Loucy (cell line): ENCODE measurements at regions not wholly inside any gene's neighbourhood (a gene's known extent, or its start where the extent isn't known, plus 50 kb on each side); places are given as distances from the start of the nearest gene placed in this dataset.

Experiments
- H2AFZ ChIP-seq: fragments of 200-600 bp; sonication (generic); 2 replicates; pipeline ENCODE4 v1.6.0; 2016; ENCODE audit warnings: antibody characterized with exemption, mild to moderate bottlenecking, low read length, moderate library complexity
- H3F3A ChIP-seq: fragments of 200-600 bp; 2 replicates; pipeline ENCODE4 v1.6.0; 2016; ENCODE audit warnings: antibody characterized with exemption, low read depth, mild to moderate bottlenecking
- H3K27me3 ChIP-seq: fragments of 200-600 bp; sonication (generic); 2 replicates; pipeline ENCODE4 v1.6.1; 2014; ENCODE audit warnings: low read length, mild to moderate bottlenecking; ENCODE audit not compliant: insufficient read depth, poor library complexity, severe bottlenecking
- H3K36me3 ChIP-seq: fragments of 200-600 bp; sonication (generic); 2 replicates; pipeline ENCODE4 v1.6.1; 2016; ENCODE audit warnings: low read length; ENCODE audit not compliant: insufficient read depth
- H3K4me1 ChIP-seq: fragments of 200-600 bp; sonication (generic); 2 replicates; pipeline ENCODE4 v1.5.1; 2014; ENCODE audit warnings: low read length, mild to moderate bottlenecking; ENCODE audit not compliant: insufficient read depth, poor library complexity, severe bottlenecking
- H3K4me2 ChIP-seq: fragments of 200-600 bp; sonication (generic); 2 replicates; pipeline ENCODE4 v1.6.0; 2014; ENCODE audit warnings: antibody characterized with exemption, low read length, low read depth, mild to moderate bottlenecking; ENCODE audit not compliant: poor library complexity, severe bottlenecking
- H3K4me3 ChIP-seq: fragments of 200-600 bp; sonication (generic); 2 replicates; pipeline ENCODE4 v1.5.1; 2014; ENCODE audit warnings: low read length, mild to moderate bottlenecking, mixed read lengths; ENCODE audit not compliant: poor library complexity, severe bottlenecking
- H3K79me2 ChIP-seq: fragments of 200-600 bp; sonication (generic); 2 replicates; pipeline ENCODE4 v1.6.1; 2014; ENCODE audit warnings: low read length; ENCODE audit not compliant: insufficient read depth
- H3K9ac ChIP-seq: fragments of 200-600 bp; sonication (generic); 2 replicates; pipeline ENCODE4 v1.6.0; 2014; ENCODE audit warnings: mild to moderate bottlenecking, low read depth, low read length, moderate library complexity; ENCODE audit not compliant: poor library complexity, severe bottlenecking
- H3K9me2 ChIP-seq: fragments of 200-600 bp; sonication (generic); replicated peaks from 2 replicates; pipeline ENCODE4 v1.6.1; 2016; ENCODE audit warnings: low read depth, low read length, mixed read lengths
- H3K9me3 ChIP-seq: fragments of 200-600 bp; sonication (generic); 2 replicates; pipeline ENCODE4 v1.6.1; 2014; ENCODE audit warnings: mild to moderate bottlenecking, antibody characterized with exemption, low read length, low read depth; ENCODE audit not compliant: insufficient read depth
- H4K20me1 ChIP-seq: fragments of 200-600 bp; sonication (generic); 2 replicates; pipeline ENCODE4 v1.6.0; 2014; ENCODE audit warnings: antibody characterized with exemption, low read length, mild to moderate bottlenecking; ENCODE audit not compliant: insufficient read depth, poor library complexity, severe bottlenecking
- EZH2phosphoT487 ChIP-seq: fragments of 200-600 bp; IDR thresholded peaks from 2 replicates; pipeline ENCODE4 v1.6.1; 2018; ENCODE audit warnings: antibody characterized with exemption, mild to moderate bottlenecking, moderate library complexity, borderline replicate concordance
- TF ChIP-seq, protein P1 (sequence below): fragments of 200-600 bp; sonication (generic); conservative IDR thresholded peaks from 2 replicates; pipeline ENCODE4 v1.5.1; 2014; ENCODE audit warnings: mild to moderate bottlenecking, antibody characterized with exemption, low read length

DNA sequence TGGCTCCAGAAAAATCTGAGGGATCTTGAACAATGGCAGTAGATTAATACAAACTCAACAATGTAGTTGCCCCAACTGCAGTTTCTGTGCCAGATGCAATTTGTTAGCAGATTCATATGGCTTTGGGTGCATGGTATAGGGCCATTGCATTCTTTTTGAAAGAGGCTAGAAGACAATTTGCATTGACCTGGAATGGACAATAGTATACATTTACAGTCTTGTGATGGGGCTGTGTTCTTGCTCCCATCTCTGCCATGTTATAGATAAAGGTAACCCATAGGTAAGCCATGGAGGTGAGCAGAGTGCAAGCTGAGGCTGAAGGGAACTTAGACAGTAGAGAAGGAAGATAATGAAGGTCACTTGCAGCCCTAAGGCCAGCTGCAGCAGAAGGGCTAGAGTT is 50.1 kb upstream of the DIO3 start:
- Histone ChIP-seq H3K36me3 (no peaks in the 10 kb centered on the region), H3F3A (no peaks in the 10 kb centered on the region), H3K4me3 (no peak overlapping the region), H3K9me2 (no peaks in the 10 kb centered on the region), H2AFZ (no peak overlapping the region), H3K9me3 (no peaks in the 10 kb centered on the region; the same call in 1 of the 2 replicates), H3K79me2 (no peaks in the 10 kb centered on the region), H4K20me1 (no peaks in the 10 kb centered on the region), H3K27me3 (no peaks in the 10 kb centered on the region), H3K4me2 (no peak overlapping the region), H3K9ac (no peak overlapping the region), H3K4me1 (no peaks in the 10 kb centered on the region)
- TF ChIP-seq, protein P1, sequence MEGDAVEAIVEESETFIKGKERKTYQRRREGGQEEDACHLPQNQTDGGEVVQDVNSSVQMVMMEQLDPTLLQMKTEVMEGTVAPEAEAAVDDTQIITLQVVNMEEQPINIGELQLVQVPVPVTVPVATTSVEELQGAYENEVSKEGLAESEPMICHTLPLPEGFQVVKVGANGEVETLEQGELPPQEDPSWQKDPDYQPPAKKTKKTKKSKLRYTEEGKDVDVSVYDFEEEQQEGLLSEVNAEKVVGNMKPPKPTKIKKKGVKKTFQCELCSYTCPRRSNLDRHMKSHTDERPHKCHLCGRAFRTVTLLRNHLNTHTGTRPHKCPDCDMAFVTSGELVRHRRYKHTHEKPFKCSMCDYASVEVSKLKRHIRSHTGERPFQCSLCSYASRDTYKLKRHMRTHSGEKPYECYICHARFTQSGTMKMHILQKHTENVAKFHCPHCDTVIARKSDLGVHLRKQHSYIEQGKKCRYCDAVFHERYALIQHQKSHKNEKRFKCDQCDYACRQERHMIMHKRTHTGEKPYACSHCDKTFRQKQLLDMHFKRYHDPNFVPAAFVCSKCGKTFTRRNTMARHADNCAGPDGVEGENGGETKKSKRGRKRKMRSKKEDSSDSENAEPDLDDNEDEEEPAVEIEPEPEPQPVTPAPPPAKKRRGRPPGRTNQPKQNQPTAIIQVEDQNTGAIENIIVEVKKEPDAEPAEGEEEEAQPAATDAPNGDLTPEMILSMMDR = no peak
- TF ChIP-seq EZH2phosphoT487 = no peak
